Stomach (tissue), 4 donors: ENCODE measurements at regions not wholly inside any gene's neighbourhood (a gene's known extent, or its start where the extent isn't known, plus 50 kb on each side); places are given as distances from the start of the nearest gene placed in this dataset.

Source experiments
- EP300 ChIP-seq: sonication (generic); formaldehyde crosslinking; IDR thresholded peaks from one replicate; pipeline ENCODE4 v1.6.1; 2017; ENCODE audit warnings: antibody characterized with exemption
- POLR2A ChIP-seq, 4 donors: fragments of 450-650 bp; IDR thresholded peaks; one replicate each; pipeline ENCODE4 v1.6.1; 2016; ENCODE audit warnings: antibody characterized with exemption in 4 of 4, control low read depth in 2 of 4, mild to moderate bottlenecking in 1 of 4, moderate library complexity in 1 of 4
- POLR2AphosphoS5 ChIP-seq, 3 donors: sonication (generic); formaldehyde crosslinking; IDR thresholded peaks; one replicate each; pipeline ENCODE4 v1.6.1; 2016; ENCODE audit warnings: antibody characterized with exemption in 3 of 3
- TF ChIP-seq, protein P1 (sequence below), 7 experiments: fragments of 450-650 bp in 4 of 7; fragments of 200-600 bp in 3 of 7; sonication (generic) in 3 of 7; IDR thresholded peaks; one replicate each; pipeline ENCODE4 v1.5.1; 2016 to 2019; ENCODE audit warnings: antibody characterized with exemption in 7 of 7, control low read depth in 2 of 7, mild to moderate bottlenecking in 1 of 7

DNA sequence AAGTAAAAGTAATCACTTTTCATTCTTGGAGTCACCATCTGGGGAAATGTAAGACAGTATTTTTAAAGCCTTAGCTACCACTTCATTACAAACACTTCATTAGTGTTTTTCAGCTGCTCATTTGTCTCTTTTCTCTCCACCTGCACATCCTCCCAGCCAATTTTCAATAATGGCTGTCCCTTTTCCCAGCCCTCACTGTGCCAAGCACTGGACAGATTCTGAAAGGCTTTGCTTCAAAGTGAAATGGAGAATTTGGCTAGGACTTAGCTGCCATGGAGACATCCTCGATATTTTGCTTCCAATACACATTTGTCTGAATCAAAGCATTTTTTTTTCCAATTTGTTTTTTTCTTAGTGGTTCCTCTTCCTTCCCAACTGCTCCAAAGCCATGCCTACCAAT lies 272.4 kb upstream of the NRXN1 start:
- TF ChIP-seq, protein P1, sequence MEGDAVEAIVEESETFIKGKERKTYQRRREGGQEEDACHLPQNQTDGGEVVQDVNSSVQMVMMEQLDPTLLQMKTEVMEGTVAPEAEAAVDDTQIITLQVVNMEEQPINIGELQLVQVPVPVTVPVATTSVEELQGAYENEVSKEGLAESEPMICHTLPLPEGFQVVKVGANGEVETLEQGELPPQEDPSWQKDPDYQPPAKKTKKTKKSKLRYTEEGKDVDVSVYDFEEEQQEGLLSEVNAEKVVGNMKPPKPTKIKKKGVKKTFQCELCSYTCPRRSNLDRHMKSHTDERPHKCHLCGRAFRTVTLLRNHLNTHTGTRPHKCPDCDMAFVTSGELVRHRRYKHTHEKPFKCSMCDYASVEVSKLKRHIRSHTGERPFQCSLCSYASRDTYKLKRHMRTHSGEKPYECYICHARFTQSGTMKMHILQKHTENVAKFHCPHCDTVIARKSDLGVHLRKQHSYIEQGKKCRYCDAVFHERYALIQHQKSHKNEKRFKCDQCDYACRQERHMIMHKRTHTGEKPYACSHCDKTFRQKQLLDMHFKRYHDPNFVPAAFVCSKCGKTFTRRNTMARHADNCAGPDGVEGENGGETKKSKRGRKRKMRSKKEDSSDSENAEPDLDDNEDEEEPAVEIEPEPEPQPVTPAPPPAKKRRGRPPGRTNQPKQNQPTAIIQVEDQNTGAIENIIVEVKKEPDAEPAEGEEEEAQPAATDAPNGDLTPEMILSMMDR (IDR thresholded peaks at IDR 0.05): no peak
- TF ChIP-seq EP300: no peak
- no peak for TF ChIP-seq POLR2A (IDR thresholded peaks at IDR 0.05)
- TF ChIP-seq POLR2AphosphoS5 (IDR thresholded peaks at IDR 0.05): no peak
